ENCODE measurements at regions not wholly inside any gene's neighbourhood (a gene's known extent, or its start where the extent isn't known, plus 50 kb on each side); places are given as distances from the start of the nearest gene placed in this dataset.

DNA sequence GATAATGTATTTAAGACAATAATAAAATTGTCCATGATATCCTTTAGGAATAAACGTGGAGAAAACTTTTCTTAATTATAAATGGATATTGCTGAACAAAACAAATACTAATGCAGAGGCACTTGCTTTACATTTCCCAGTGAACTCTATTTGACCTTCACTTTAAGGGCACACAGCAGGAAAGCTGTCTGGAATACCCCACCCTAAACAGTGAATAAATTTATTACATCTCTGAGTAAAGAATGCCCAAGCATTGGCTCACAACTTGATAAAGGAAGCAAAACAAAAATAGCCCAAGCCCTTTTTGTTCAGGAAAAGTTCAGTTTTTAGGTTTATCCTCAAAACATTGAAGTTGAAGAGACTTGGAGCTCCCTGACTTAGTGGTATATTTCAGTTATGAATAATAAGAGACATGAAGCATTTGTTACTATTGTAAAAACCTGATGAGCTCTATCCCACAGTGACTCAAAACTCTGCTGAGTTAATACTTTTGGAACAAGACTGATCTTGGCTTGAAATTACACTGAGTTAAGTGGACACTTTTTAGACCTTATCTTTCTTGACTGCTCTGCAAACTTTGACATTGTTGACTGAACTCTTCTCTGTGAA, 353.9 kb downstream of the BCKDHB start:
- intact Hi-C loops (cut with DNase I; ENCODE audit: low total_unique reads) = no loop called here
- Histone ChIP-seq H3K9me3 (no peaks in the 10 kb centered on the region), H3K27ac (no peak overlapping the region), H3K4me3 (no peak overlapping the region), H3K4me1 (no peaks in the 10 kb centered on the region), H3K36me3 (ENCODE audit: low read depth, missing control alignments) (no peaks in the 10 kb centered on the region), H3K27me3 (no peaks in the 10 kb centered on the region)
- 58 to 63% methylated on average over 1 of the region's 1 CpG for WGBS, 2 donors
- TF ChIP-seq, protein P1, sequence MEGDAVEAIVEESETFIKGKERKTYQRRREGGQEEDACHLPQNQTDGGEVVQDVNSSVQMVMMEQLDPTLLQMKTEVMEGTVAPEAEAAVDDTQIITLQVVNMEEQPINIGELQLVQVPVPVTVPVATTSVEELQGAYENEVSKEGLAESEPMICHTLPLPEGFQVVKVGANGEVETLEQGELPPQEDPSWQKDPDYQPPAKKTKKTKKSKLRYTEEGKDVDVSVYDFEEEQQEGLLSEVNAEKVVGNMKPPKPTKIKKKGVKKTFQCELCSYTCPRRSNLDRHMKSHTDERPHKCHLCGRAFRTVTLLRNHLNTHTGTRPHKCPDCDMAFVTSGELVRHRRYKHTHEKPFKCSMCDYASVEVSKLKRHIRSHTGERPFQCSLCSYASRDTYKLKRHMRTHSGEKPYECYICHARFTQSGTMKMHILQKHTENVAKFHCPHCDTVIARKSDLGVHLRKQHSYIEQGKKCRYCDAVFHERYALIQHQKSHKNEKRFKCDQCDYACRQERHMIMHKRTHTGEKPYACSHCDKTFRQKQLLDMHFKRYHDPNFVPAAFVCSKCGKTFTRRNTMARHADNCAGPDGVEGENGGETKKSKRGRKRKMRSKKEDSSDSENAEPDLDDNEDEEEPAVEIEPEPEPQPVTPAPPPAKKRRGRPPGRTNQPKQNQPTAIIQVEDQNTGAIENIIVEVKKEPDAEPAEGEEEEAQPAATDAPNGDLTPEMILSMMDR (IDR thresholded peaks at IDR 0.05) = no peak
- TF ChIP-seq POLR2A (IDR thresholded peaks at IDR 0.05) = no peak
- no peak for DNase-seq

DNA sequence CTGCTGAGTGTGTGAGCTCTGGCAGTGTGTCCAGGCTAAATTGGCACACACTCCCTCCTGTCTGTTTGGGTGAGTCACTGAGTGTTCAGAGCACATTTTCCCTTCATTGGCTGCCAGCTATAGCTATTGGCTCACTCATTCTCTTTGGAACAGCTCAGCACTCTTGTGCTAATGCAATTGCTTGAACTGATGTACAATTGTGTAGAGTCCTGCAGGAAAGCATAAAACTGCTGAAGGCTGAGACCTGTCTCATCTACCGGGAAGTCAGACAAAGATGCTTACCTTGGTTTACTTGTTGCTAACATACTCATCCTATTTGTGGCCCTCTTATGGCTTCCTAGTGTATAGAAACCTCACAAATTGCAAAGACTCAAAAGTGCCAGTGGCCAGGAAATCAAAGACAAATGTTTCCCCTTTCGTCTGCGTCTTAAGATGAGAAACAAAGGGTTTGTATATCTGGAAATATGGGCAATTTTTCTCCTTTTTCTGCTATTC, 351.0 kb downstream of the BCKDHB start:
- Histone ChIP-seq H3K4me1 (no peaks in the 10 kb centered on the region), H3K4me3 (no peak overlapping the region), H3K27ac (no peak overlapping the region), H3K36me3 (ENCODE audit: low read depth, missing control alignments) (no peaks in the 10 kb centered on the region), H3K27me3 (no peaks in the 10 kb centered on the region), H3K9me3 (no peaks in the 10 kb centered on the region)
- TF ChIP-seq, protein P1 (IDR thresholded peaks at IDR 0.05) = no peak
- TF ChIP-seq POLR2A (IDR thresholded peaks at IDR 0.05) = no peak
- intact Hi-C loops (cut with DNase I; ENCODE audit: low total_unique reads) = no loop called here
- DNase-seq = peak; percentile 40
- 58 to 65% methylated on average over 3 of the region's 3 CpGs for WGBS, 2 donors

GRCh38 chr6:80456724-80457438, 350.4 kb downstream of the BCKDHB start:
- 81 to 91% methylated on average over 3 of the region's 3 CpGs for WGBS, 2 donors
- Histone ChIP-seq H3K4me3 (no peak overlapping the region), H3K27ac (no peak overlapping the region), H3K36me3 (ENCODE audit: low read depth, missing control alignments) (no peaks in the 10 kb centered on the region), H3K9me3 (no peaks in the 10 kb centered on the region), H3K27me3 (no peaks in the 10 kb centered on the region), H3K4me1 (no peaks in the 10 kb centered on the region)
- TF ChIP-seq, protein P1 (IDR thresholded peaks at IDR 0.05) = no peak
- no peak for TF ChIP-seq POLR2A (IDR thresholded peaks at IDR 0.05)
- DNase-seq = no peak
- intact Hi-C loops (cut with DNase I; ENCODE audit: low total_unique reads) = no loop called here

GRCh38 chr6:80454661-80455365, 348.3 kb downstream of the BCKDHB start:
- H3K4me1 ChIP-seq = no peaks in the 10 kb centered on the region
- WGBS, 2 donors = 94 to 96% methylated on average over 4 of the region's 4 CpGs
- no peaks in the 10 kb centered on the region for H3K27me3 ChIP-seq
- TF ChIP-seq POLR2A (IDR thresholded peaks at IDR 0.05) = no peak
- TF ChIP-seq, protein P1 (IDR thresholded peaks at IDR 0.05) = no peak
- intact Hi-C loops (cut with DNase I; ENCODE audit: low total_unique reads) = no loop called here
- no peaks in the 10 kb centered on the region for H3K9me3 ChIP-seq
- no peak overlapping the region for H3K27ac ChIP-seq
- DNase-seq = no peak
- H3K4me3 ChIP-seq = no peak overlapping the region
- H3K36me3 ChIP-seq (ENCODE audit: low read depth, missing control alignments) = no peaks in the 10 kb centered on the region

Measured in testis (tissue), 2 donors.